H1 (cell line): ENCODE measurements at regions not wholly inside any gene's neighbourhood (a gene's known extent, or its start where the extent isn't known, plus 50 kb on each side); places are given as distances from the start of the nearest gene placed in this dataset.
"Not testable (repeated sequence)": the region's sequence is repeated elsewhere in the genome, so short reads cannot be mapped to it uniquely, and the experiment has no call there.

Source experiments
- CTCF ChIP-seq, 3 experiments: IDR thresholded peaks; 1 replicate in 2 of 3; 2 replicates in 1 of 3; pipeline versions ENCODE4 v1.5.1 to v1.6.1; 2011; ENCODE audit warnings: low read length in 3 of 3, mild to moderate bottlenecking in 3 of 3, inconsistent platforms in 2 of 3, low read depth in 1 of 3, moderate library complexity in 1 of 3; ENCODE audit not compliant: insufficient read depth in 1 of 3; ENCODE audit errors: control extremely low read depth in 1 of 3
- EP300 ChIP-seq, 2 experiments: IDR thresholded peaks; 1 replicate in 1 of 2; 2 replicates in 1 of 2; pipeline ENCODE4 v1.6.1; 2011 to 2012; ENCODE audit warnings: low read depth in 2 of 2, low read length in 2 of 2, mild to moderate bottlenecking in 2 of 2, borderline replicate concordance in 1 of 2, inconsistent platforms in 1 of 2, moderate library complexity in 1 of 2
- EZH2 ChIP-seq: fragments of 200-600 bp; sonication (generic); IDR thresholded peaks from 2 replicates; pipeline ENCODE4 v1.7.1; 2012; ENCODE audit warnings: low read depth, mild to moderate bottlenecking, moderate library complexity, low read length, inconsistent platforms; ENCODE audit not compliant: severe bottlenecking
- GABPA ChIP-seq: IDR thresholded peaks from 2 replicates; pipeline ENCODE4 v1.6.1; 2011; ENCODE audit warnings: mild to moderate bottlenecking, low read length, moderate library complexity, borderline replicate concordance; ENCODE audit not compliant: insufficient read depth
- POLR2A ChIP-seq, 2 experiments: IDR thresholded peaks; 1 replicate in 1 of 2; 2 replicates in 1 of 2; pipeline ENCODE4 v1.6.1; 2011; ENCODE audit warnings: low read depth in 2 of 2, low read length in 2 of 2, mild to moderate bottlenecking in 2 of 2; ENCODE audit errors: control extremely low read depth in 1 of 2
- POLR2AphosphoS5 ChIP-seq: IDR thresholded peaks from 2 replicates; pipeline ENCODE4 v1.6.1; 2011; ENCODE audit warnings: low read depth, low read length
- SP1 ChIP-seq: IDR thresholded peaks from 2 replicates; pipeline ENCODE4 v1.6.1; 2011; ENCODE audit warnings: low read depth, low read length
- SP2 ChIP-seq: IDR thresholded peaks from 2 replicates; pipeline ENCODE4 v1.6.1; 2012; ENCODE audit warnings: mild to moderate bottlenecking, low read length, inconsistent platforms
- SUZ12 ChIP-seq: fragments of 200-600 bp; sonication (generic); IDR thresholded peaks from 2 replicates; pipeline ENCODE4 v1.6.1; 2012; ENCODE audit warnings: mild to moderate bottlenecking, inconsistent platforms, low read length, moderate library complexity, mixed read lengths

DNA sequence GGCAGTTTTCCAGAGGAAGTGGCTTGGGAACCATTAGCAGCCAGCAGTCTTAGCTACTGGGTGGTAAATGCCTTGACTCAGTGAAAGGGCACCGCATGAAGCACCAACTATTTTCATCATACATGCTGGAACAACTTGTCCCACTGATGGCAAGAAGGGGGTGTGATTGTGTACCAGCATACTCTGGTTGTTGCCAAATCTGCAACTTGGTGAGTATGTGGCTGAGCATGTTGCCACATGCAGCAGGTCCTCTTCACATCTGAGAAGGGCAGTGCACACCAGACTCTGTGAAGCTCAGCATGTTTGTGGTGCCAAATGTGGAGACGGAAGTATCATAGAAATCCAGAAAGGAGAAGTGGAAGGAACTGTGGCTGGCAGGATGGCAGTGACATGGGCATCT lies 122.1 kb downstream of the CCNG2 start:
- not testable (repeated sequence) for TF ChIP-seq POLR2A (IDR thresholded peaks at IDR 0.05; ENCODE audit: control extremely low read depth in 1 of 2, low read depth in 2 of 2, low read length in 2 of 2); GABPA; EZH2; CTCF (IDR thresholded peaks at IDR 0.05; ENCODE audit: control extremely low read depth in 1 of 3, insufficient read depth in 1 of 3, low read depth in 1 of 3, low read length in 3 of 3); POLR2AphosphoS5; SUZ12; SP1; EP300 (IDR thresholded peaks at IDR 0.05; ENCODE audit: borderline replicate concordance in 1 of 2, low read depth in 2 of 2, low read length in 2 of 2); SP2
